NCI-H2171 (cell line): ENCODE measurements at regions not wholly inside any gene's neighbourhood (a gene's known extent, or its start where the extent isn't known, plus 50 kb on each side); places are given as distances from the start of the nearest gene placed in this dataset.

Source experiments
- DNase-seq: peaks from one replicate; lab custom pipeline; 2025; lab: John Stamatoyannopoulos, UW

- DNase-seq: no peak
Observed at GRCh38 chr9:24488896-24489295, 56.8 kb downstream of the IZUMO3 start.

GRCh38 chr9:24487946-24488345 lies 57.8 kb downstream of the IZUMO3 start:
- no peak for DNase-seq

GRCh38 chr9:24487250-24487861 lies 58.3 kb downstream of the IZUMO3 start:
- DNase-seq: no peak

- DNase-seq: no peak
Observed at GRCh38 chr9:24479361-24480059, 66.2 kb downstream of the IZUMO3 start.

GRCh38 chr9:24464319-24464951 lies 81.3 kb downstream of the IZUMO3 start:
- no peak for DNase-seq

GRCh38 chr9:24462951-24463350 lies 82.7 kb downstream of the IZUMO3 start:
- no peak for DNase-seq

GRCh38 chr9:24460781-24461180 lies 84.9 kb downstream of the IZUMO3 start:
- no peak for DNase-seq

- no peak for DNase-seq
Observed at GRCh38 chr9:24459953-24460352, 85.7 kb downstream of the IZUMO3 start.

GRCh38 chr9:24451346-24451745 lies 94.4 kb downstream of the IZUMO3 start:
- no peak for DNase-seq

- DNase-seq: no peak
Observed at GRCh38 chr9:24449976-24450375, 95.7 kb downstream of the IZUMO3 start.

GRCh38 chr9:24439456-24439855 lies 106.2 kb downstream of the IZUMO3 start:
- no peak for DNase-seq

GRCh38 chr9:24438876-24439275 lies 106.8 kb downstream of the IZUMO3 start:
- no peak for DNase-seq

- no peak for DNase-seq
Observed at GRCh38 chr9:24436761-24437160, 108.9 kb downstream of the IZUMO3 start.

- DNase-seq: no peak
Observed at GRCh38 chr9:24434183-24434582, 111.5 kb downstream of the IZUMO3 start.

- no peak for DNase-seq
Observed at GRCh38 chr9:24416136-24416535, 129.6 kb downstream of the IZUMO3 start.

GRCh38 chr9:24413651-24414050 lies 132.0 kb downstream of the IZUMO3 start:
- no peak for DNase-seq

GRCh38 chr9:24398466-24398865 lies 147.2 kb downstream of the IZUMO3 start:
- DNase-seq: no peak

- no peak for DNase-seq
Observed at GRCh38 chr9:24391095-24391494, 154.6 kb downstream of the IZUMO3 start.

- no peak for DNase-seq
Observed at GRCh38 chr9:24385077-24385476, 160.6 kb downstream of the IZUMO3 start.

GRCh38 chr9:24382566-24382965 lies 163.1 kb downstream of the IZUMO3 start:
- DNase-seq: no peak

- DNase-seq: no peak
Observed at GRCh38 chr9:24381205-24381604, 164.5 kb downstream of the IZUMO3 start.

- no peak for DNase-seq
Observed at GRCh38 chr9:24359046-24359445, 186.7 kb downstream of the IZUMO3 start.

GRCh38 chr9:24351973-24352372 lies 193.7 kb downstream of the IZUMO3 start:
- DNase-seq: no peak
